ENCODE measurements at regions not wholly inside any gene's neighbourhood (a gene's known extent, or its start where the extent isn't known, plus 50 kb on each side); places are given as distances from the start of the nearest gene placed in this dataset.

GRCh38 chr5:128784726-128785125 lies 180.6 kb upstream of the SLC27A6 start:
- H4K20me1 ChIP-seq (ENCODE audit: insufficient read depth, low read length), result no peaks in the 10 kb centered on the region
- ATAC-seq (no peak), DNase-seq (ENCODE audit: low spot score) (no peak), FAIRE-seq (no peak)
- H3K9ac ChIP-seq (ENCODE audit: insufficient read depth, low read depth, low read length), result no peak overlapping the region
- in situ Hi-C loops (cut with HindIII; ENCODE audit: extremely low pct_ligation_motif_present, low pct_unique_long_range_greater_than_20kb), result no loop called here
- H3K4me1 ChIP-seq (ENCODE audit: insufficient read depth, low read length), result no peaks in the 10 kb centered on the region
- intact Hi-C loops (cut with micrococcal nuclease; ENCODE audit: unreplicated experiment), result no loop called here
- ChIA-PET CTCF (ENCODE audit: low intra/inter-chr PET ratio, low total read pairs) (no interaction called here), POLR2A (no interaction called here)
- H3K27ac ChIP-seq (ENCODE audit: extremely low read length, insufficient read depth, low read length), result no peak overlapping the region
- H3K27me3 ChIP-seq (ENCODE audit: control insufficient read depth in 1 of 2, insufficient read depth in 2 of 2, low read length in 2 of 2), result no peaks in the 10 kb centered on the region
- no peak for TF ChIP-seq SSRP1 (CRISPR knock-in tag; IDR thresholded peaks at IDR 0.05)
- TF ChIP-seq ZNF407 (CRISPR knock-in tag; IDR thresholded peaks at IDR 0.05; ENCODE audit: not compliant biosample characterization), result no peak
- TF ChIP-seq, protein P1, sequence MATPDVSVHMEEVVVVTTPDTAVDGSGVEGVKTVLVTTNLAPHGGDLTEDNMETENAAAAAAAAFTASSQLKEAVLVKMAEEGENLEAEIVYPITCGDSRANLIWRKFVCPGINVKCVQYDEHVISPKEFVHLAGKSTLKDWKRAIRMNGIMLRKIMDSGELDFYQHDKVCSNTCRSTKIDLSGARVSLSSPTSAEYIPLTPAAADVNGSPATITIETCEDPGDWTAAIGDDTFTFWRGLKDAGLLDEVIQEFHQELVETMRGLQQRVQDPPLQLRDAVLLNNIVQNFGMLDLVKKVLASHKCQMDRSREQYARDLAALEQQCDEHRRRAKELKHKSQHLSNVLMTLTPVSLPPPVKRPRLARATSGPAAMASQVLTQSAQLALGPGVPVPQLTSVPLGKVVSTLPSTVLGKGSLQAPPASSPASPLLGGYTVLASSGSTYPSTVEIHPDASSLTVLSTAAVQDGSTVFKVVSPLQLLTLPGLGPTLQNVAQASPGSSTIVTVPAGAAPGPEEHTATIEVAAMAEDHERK (CRISPR knock-in tag; IDR thresholded peaks at IDR 0.05; ENCODE audit: low read depth), result no peak
- no peak for TF ChIP-seq NCOA5 (CRISPR knock-in tag; IDR thresholded peaks at IDR 0.05)
- no peak for TF ChIP-seq ZNF441 (CRISPR knock-in tag; IDR thresholded peaks at IDR 0.05; ENCODE audit: borderline replicate concordance)
- no peak for TF ChIP-seq ZNF639 (CRISPR knock-in tag; conservative IDR thresholded peaks at IDR 0.05)
- TF ChIP-seq ATF7 (IDR thresholded peaks at IDR 0.05), result no peak
- no peak for TF ChIP-seq ATF7 (CRISPR knock-in tag; IDR thresholded peaks at IDR 0.05)
- TF ChIP-seq PLRG1 (conservative IDR thresholded peaks at IDR 0.05), result no peak
- H3K4me3 ChIP-seq (replicated peaks in 1 of 3; ENCODE audit: insufficient read depth in 1 of 3, low read depth in 2 of 3, low read length in 3 of 3), result no peak overlapping the region
- H3K79me2 ChIP-seq (ENCODE audit: insufficient read depth, low read length), result no peaks in the 10 kb centered on the region
- H3K36me3 ChIP-seq (replicated peaks in 1 of 2; ENCODE audit: control insufficient read depth in 1 of 2, insufficient read depth in 2 of 2, low read length in 2 of 2), result no peaks in the 10 kb centered on the region
- no peak overlapping the region for H3K4me2 ChIP-seq (ENCODE audit: low read depth, low read length)
- H3K9me3 ChIP-seq (ENCODE audit: low read length), result no peaks in the 10 kb centered on the region
- WGBS (ENCODE audit: low lambda C conversion rate), result 0% methylated on average over 1 of the region's 1 CpG
- no peak overlapping the region for H2AFZ ChIP-seq (ENCODE audit: low read length)
- BruUV-seq (replicated peaks), result no TSS peak

Measured in HepG2 (cell line).